ENCODE measurements at regions not wholly inside any gene's neighbourhood (a gene's known extent, or its start where the extent isn't known, plus 50 kb on each side); places are given as distances from the start of the nearest gene placed in this dataset.

GRCh38 chr10:4626919-4627318, 199.1 kb upstream of the AKR1E2 start:
- no peak for TF ChIP-seq CTCF (IDR thresholded peaks at IDR 0.05 in 8 of 11, conservative IDR thresholded peaks at IDR 0.05 in 3 of 11)
- TF ChIP-seq POLR2A (IDR thresholded peaks at IDR 0.05): no peak
